ENCODE measurements at regions not wholly inside any gene's neighbourhood (a gene's known extent, or its start where the extent isn't known, plus 50 kb on each side); places are given as distances from the start of the nearest gene placed in this dataset.

- Mint-ChIP-seq H3K9me3 (no peaks in the 10 kb centered on the region), H3K4me3 (no peak overlapping the region), H3K27me3 (ENCODE audit: insufficient read depth) (no peaks in the 10 kb centered on the region), H3K4me1 (ENCODE audit: low read depth) (peaks cover 64% of the 10 kb centered on the region), H3K36me3 (ENCODE audit: low read depth) (no peaks in the 10 kb centered on the region), H3K27ac (no peak overlapping the region)
- no peak for DNase-seq
- TF ChIP-seq CTCF (IDR thresholded peaks at IDR 0.05), result no peak
Measured at GRCh38 chr5:8848366-8848765, 697.5 kb downstream of the SEMA5A start.

- Mint-ChIP-seq H3K36me3 (ENCODE audit: low read depth) (no peaks in the 10 kb centered on the region), H3K9me3 (no peaks in the 10 kb centered on the region), H3K27me3 (ENCODE audit: insufficient read depth) (no peaks in the 10 kb centered on the region), H3K4me3 (no peak overlapping the region), H3K27ac (peak overlapping the region; percentile 59), H3K4me1 (ENCODE audit: low read depth) (peaks cover 57% of the 10 kb centered on the region)
- DNase-seq, result peak; percentile 82
- no peak for TF ChIP-seq CTCF (IDR thresholded peaks at IDR 0.05)
Measured at GRCh38 chr5:8848997-8849594, 696.8 kb downstream of the SEMA5A start.

GRCh38 chr5:8851101-8851500 is 694.8 kb downstream of the SEMA5A start:
- Mint-ChIP-seq H3K36me3 (ENCODE audit: low read depth) (no peaks in the 10 kb centered on the region), H3K9me3 (no peaks in the 10 kb centered on the region), H3K27me3 (ENCODE audit: insufficient read depth) (no peaks in the 10 kb centered on the region), H3K4me1 (ENCODE audit: low read depth) (peaks cover 37% of the 10 kb centered on the region), H3K4me3 (no peak overlapping the region), H3K27ac (no peak overlapping the region)
- TF ChIP-seq CTCF (IDR thresholded peaks at IDR 0.05), result peak; percentile 22; the same call in 1 of the 2 replicates
- no peak for DNase-seq

- no peak for DNase-seq
Measured at GRCh38 chr5:8857051-8857450, 688.8 kb downstream of the SEMA5A start.

GRCh38 chr5:8861764-8862163 is 684.1 kb downstream of the SEMA5A start:
- peaks cover 14% of the 10 kb centered on the region for H3K4me1 Mint-ChIP-seq (ENCODE audit: low read depth)
- DNase-seq, result no peak
- no peaks in the 10 kb centered on the region for H3K27me3 Mint-ChIP-seq (ENCODE audit: insufficient read depth)
- no peak for TF ChIP-seq CTCF (IDR thresholded peaks at IDR 0.05)
- H3K9me3 Mint-ChIP-seq, result no peaks in the 10 kb centered on the region
- no peak overlapping the region for H3K4me3 Mint-ChIP-seq
- H3K36me3 Mint-ChIP-seq (ENCODE audit: low read depth), result no peaks in the 10 kb centered on the region
- H3K27ac Mint-ChIP-seq, result no peak overlapping the region

More at GRCh38 chr5:8857051-8857450, 688.8 kb downstream of the SEMA5A start:
- H3K36me3 Mint-ChIP-seq (ENCODE audit: low read depth), result no peaks in the 10 kb centered on the region
- H3K27me3 Mint-ChIP-seq (ENCODE audit: insufficient read depth), result no peaks in the 10 kb centered on the region
- H3K27ac Mint-ChIP-seq, result no peak overlapping the region
- peaks cover 15% of the 10 kb centered on the region for H3K4me1 Mint-ChIP-seq (ENCODE audit: low read depth)
- no peak overlapping the region for H3K4me3 Mint-ChIP-seq
- no peaks in the 10 kb centered on the region for H3K9me3 Mint-ChIP-seq
- no peak for TF ChIP-seq CTCF (IDR thresholded peaks at IDR 0.05)

- H3K4me3 Mint-ChIP-seq, result no peak overlapping the region
- no peaks in the 10 kb centered on the region for H3K27me3 Mint-ChIP-seq (ENCODE audit: insufficient read depth)
- H3K27ac Mint-ChIP-seq, result no peak overlapping the region
- no peaks in the 10 kb centered on the region for H3K9me3 Mint-ChIP-seq
- peak; percentile 77 for TF ChIP-seq CTCF (IDR thresholded peaks at IDR 0.05)
- no peaks in the 10 kb centered on the region for H3K36me3 Mint-ChIP-seq (ENCODE audit: low read depth)
- H3K4me1 Mint-ChIP-seq (ENCODE audit: low read depth), result peaks cover 5% of the 10 kb centered on the region
- DNase-seq, result peak; percentile 19
Measured at GRCh38 chr5:8864053-8864452, 681.8 kb downstream of the SEMA5A start.
